CD4-positive, alpha-beta T cell treated with Interleukin-12 subunit alpha and Interleukin-12 subunit beta, for 1 hour (primary cell): ENCODE measurements at regions not wholly inside any gene's neighbourhood (a gene's known extent, or its start where the extent isn't known, plus 50 kb on each side); places are given as distances from the start of the nearest gene placed in this dataset.

ENCODE experiments used
- DNase-seq: peaks from one replicate; pipeline ENCODE4 v3.0.0-alpha.2; 2020

DNA sequence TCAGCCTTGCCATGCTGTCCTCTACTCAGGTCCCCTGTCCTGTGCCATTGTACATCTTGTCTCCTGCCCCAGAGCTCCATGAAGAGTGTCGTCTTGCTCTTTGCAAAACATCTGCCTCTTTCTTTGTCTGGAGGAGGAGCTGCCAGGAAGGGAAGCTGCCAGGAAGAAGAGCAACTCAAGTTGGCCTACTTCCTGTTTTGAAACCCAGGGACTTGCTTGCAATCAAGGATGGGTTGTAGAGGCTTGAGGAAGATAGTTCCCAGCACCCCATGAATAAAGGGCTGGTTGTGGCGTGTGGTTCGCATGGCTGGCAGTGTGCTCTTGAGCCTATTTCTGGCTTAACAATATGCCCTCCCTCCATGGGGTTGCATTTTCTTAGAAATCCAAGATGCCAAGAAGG, 53.0 kb upstream of the CPEB4 start:
- no peak for DNase-seq

DNA sequence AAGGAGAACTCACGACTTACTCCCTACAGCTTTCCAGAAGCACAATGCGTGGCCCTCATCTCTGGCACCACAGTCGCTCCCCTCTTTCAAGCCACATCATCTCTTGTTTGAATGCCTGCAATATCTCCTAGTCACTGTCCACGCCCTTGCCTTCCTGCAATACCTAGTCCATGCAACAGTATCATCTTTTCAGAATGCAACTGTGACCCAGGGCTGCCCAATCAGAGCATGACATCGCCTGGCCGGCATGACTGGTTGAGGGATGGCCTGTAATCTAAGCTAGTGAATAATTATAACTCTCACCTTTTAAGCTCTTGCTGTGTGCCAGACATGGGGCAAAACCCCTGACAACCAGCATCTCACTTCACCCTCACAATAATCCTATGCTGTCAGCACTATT, 52.5 kb upstream of the CPEB4 start:
- no peak for DNase-seq

DNA sequence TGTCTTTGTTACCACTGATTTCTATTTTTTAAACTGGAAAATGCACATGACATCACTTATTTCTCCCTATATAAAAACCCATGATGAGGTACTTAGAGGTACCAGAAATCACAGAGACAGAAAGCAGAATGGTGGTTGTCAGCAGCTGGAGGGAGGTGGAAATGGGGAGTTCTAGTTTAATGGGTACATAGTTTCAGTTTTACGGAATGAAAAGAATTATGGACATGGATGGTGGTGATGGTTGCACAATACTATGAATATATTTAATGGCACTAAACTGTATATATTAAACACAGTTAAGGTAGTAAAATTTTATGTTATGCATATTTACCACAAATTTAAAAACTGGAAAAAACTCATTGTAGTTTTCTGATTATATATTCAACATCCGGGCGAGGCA, 50.5 kb upstream of the CPEB4 start:
- no peak for DNase-seq
